ENCODE measurements at regions not wholly inside any gene's neighbourhood (a gene's known extent, or its start where the extent isn't known, plus 50 kb on each side); places are given as distances from the start of the nearest gene placed in this dataset.

- WGBS, 2 experiments: 90 to 97% methylated on average over 3 of the region's 3 CpGs
- no peaks in the 10 kb centered on the region for H3K36me3 ChIP-seq (ENCODE audit: control insufficient read depth, insufficient read depth, low read length)
- no peak overlapping the region for H3K4me3 ChIP-seq (ENCODE audit: insufficient read depth, low read depth, low read length)
- H3K27ac ChIP-seq (ENCODE audit: insufficient read depth, low read depth, low read length, poor library complexity, severe bottlenecking): no peak overlapping the region
- H3K9me3 ChIP-seq (ENCODE audit: control insufficient read depth, low read length): no peaks in the 10 kb centered on the region
- no peaks in the 10 kb centered on the region for H3K27me3 ChIP-seq (ENCODE audit: control insufficient read depth, insufficient read depth, low read length, poor library complexity, severe bottlenecking)
- peaks cover 27% of the 10 kb centered on the region for H3K4me1 ChIP-seq (ENCODE audit: control insufficient read depth, insufficient read depth, low read length)
Observed at GRCh38 chr9:88784960-88785359, 206.3 kb upstream of the S1PR3 start.

- H3K9me3 ChIP-seq (ENCODE audit: control insufficient read depth, low read length): no peaks in the 10 kb centered on the region
- H3K4me3 ChIP-seq (ENCODE audit: insufficient read depth, low read depth, low read length): no peak overlapping the region
- H3K4me1 ChIP-seq (ENCODE audit: control insufficient read depth, insufficient read depth, low read length): peaks cover 23% of the 10 kb centered on the region
- H3K27me3 ChIP-seq (ENCODE audit: control insufficient read depth, insufficient read depth, low read length, poor library complexity, severe bottlenecking): no peaks in the 10 kb centered on the region
- 91 to 93% methylated on average over 12 of the region's 12 CpGs for WGBS, 2 experiments
- no peak overlapping the region for H3K27ac ChIP-seq (ENCODE audit: insufficient read depth, low read depth, low read length, poor library complexity, severe bottlenecking)
- no peaks in the 10 kb centered on the region for H3K36me3 ChIP-seq (ENCODE audit: control insufficient read depth, insufficient read depth, low read length)
Observed at GRCh38 chr9:88786291-88787079, 204.8 kb upstream of the S1PR3 start.

GRCh38 chr9:88789785-88790184 lies 201.5 kb upstream of the S1PR3 start:
- Histone ChIP-seq H3K4me1 (ENCODE audit: control insufficient read depth, insufficient read depth, low read length) (no peaks in the 10 kb centered on the region), H3K9me3 (ENCODE audit: control insufficient read depth, low read length) (no peaks in the 10 kb centered on the region), H3K4me3 (ENCODE audit: insufficient read depth, low read depth, low read length) (no peak overlapping the region), H3K36me3 (ENCODE audit: control insufficient read depth, insufficient read depth, low read length) (no peaks in the 10 kb centered on the region), H3K27me3 (ENCODE audit: control insufficient read depth, insufficient read depth, low read length, poor library complexity, severe bottlenecking) (no peaks in the 10 kb centered on the region), H3K27ac (ENCODE audit: insufficient read depth, low read depth, low read length, poor library complexity, severe bottlenecking) (no peak overlapping the region)
- WGBS, 2 experiments: 95 to 98% methylated on average over 3 of the region's 3 CpGs

GRCh38 chr9:88791105-88791805 lies 200.0 kb upstream of the S1PR3 start:
- H3K4me1 ChIP-seq (ENCODE audit: control insufficient read depth, insufficient read depth, low read length): no peaks in the 10 kb centered on the region
- no peak overlapping the region for H3K4me3 ChIP-seq (ENCODE audit: insufficient read depth, low read depth, low read length)
- H3K27me3 ChIP-seq (ENCODE audit: control insufficient read depth, insufficient read depth, low read length, poor library complexity, severe bottlenecking): no peaks in the 10 kb centered on the region
- H3K36me3 ChIP-seq (ENCODE audit: control insufficient read depth, insufficient read depth, low read length): no peaks in the 10 kb centered on the region
- no peak overlapping the region for H3K27ac ChIP-seq (ENCODE audit: insufficient read depth, low read depth, low read length, poor library complexity, severe bottlenecking)
- no peaks in the 10 kb centered on the region for H3K9me3 ChIP-seq (ENCODE audit: control insufficient read depth, low read length)

- WGBS, 2 experiments: 88 to 96% methylated on average over 3 of the region's 3 CpGs
- Histone ChIP-seq H3K4me3 (ENCODE audit: insufficient read depth, low read depth, low read length) (no peak overlapping the region), H3K27ac (ENCODE audit: insufficient read depth, low read depth, low read length, poor library complexity, severe bottlenecking) (no peak overlapping the region), H3K36me3 (ENCODE audit: control insufficient read depth, insufficient read depth, low read length) (no peaks in the 10 kb centered on the region), H3K9me3 (ENCODE audit: control insufficient read depth, low read length) (no peaks in the 10 kb centered on the region), H3K27me3 (ENCODE audit: control insufficient read depth, insufficient read depth, low read length, poor library complexity, severe bottlenecking) (no peaks in the 10 kb centered on the region), H3K4me1 (ENCODE audit: control insufficient read depth, insufficient read depth, low read length) (no peaks in the 10 kb centered on the region)
Observed at GRCh38 chr9:88792502-88792901, 198.8 kb upstream of the S1PR3 start.

- H3K36me3 ChIP-seq (ENCODE audit: control insufficient read depth, insufficient read depth, low read length): no peaks in the 10 kb centered on the region
- 88 to 97% methylated on average over 3 to 5 of the region's 5 CpGs for WGBS, 2 experiments
Observed at GRCh38 chr9:88794100-88794499, 197.2 kb upstream of the S1PR3 start.

GRCh38 chr9:88796947-88797346 lies 194.3 kb upstream of the S1PR3 start:
- H3K27me3 ChIP-seq (ENCODE audit: control insufficient read depth, insufficient read depth, low read length, poor library complexity, severe bottlenecking): no peaks in the 10 kb centered on the region
- 90 to 100% methylated on average over 2 of the region's 2 CpGs for WGBS, 2 experiments
- H3K4me3 ChIP-seq (ENCODE audit: insufficient read depth, low read depth, low read length): no peak overlapping the region
- no peak overlapping the region for H3K27ac ChIP-seq (ENCODE audit: insufficient read depth, low read depth, low read length, poor library complexity, severe bottlenecking)
- no peaks in the 10 kb centered on the region for H3K9me3 ChIP-seq (ENCODE audit: control insufficient read depth, low read length)
- H3K4me1 ChIP-seq (ENCODE audit: control insufficient read depth, insufficient read depth, low read length): no peaks in the 10 kb centered on the region
- H3K36me3 ChIP-seq (ENCODE audit: control insufficient read depth, insufficient read depth, low read length): no peaks in the 10 kb centered on the region

More at GRCh38 chr9:88794100-88794499, 197.2 kb upstream of the S1PR3 start:
- H3K4me1 ChIP-seq (ENCODE audit: control insufficient read depth, insufficient read depth, low read length): no peaks in the 10 kb centered on the region
- no peak overlapping the region for H3K27ac ChIP-seq (ENCODE audit: insufficient read depth, low read depth, low read length, poor library complexity, severe bottlenecking)
- H3K4me3 ChIP-seq (ENCODE audit: insufficient read depth, low read depth, low read length): no peak overlapping the region
- H3K27me3 ChIP-seq (ENCODE audit: control insufficient read depth, insufficient read depth, low read length, poor library complexity, severe bottlenecking): no peaks in the 10 kb centered on the region
- H3K9me3 ChIP-seq (ENCODE audit: control insufficient read depth, low read length): no peaks in the 10 kb centered on the region

- no peak overlapping the region for H3K4me3 ChIP-seq (ENCODE audit: insufficient read depth, low read depth, low read length)
- WGBS, 2 experiments: 95 to 97% methylated on average over 4 of the region's 4 CpGs
- no peaks in the 10 kb centered on the region for H3K9me3 ChIP-seq (ENCODE audit: control insufficient read depth, low read length)
- H3K27me3 ChIP-seq (ENCODE audit: control insufficient read depth, insufficient read depth, low read length, poor library complexity, severe bottlenecking): no peaks in the 10 kb centered on the region
- no peaks in the 10 kb centered on the region for H3K36me3 ChIP-seq (ENCODE audit: control insufficient read depth, insufficient read depth, low read length)
- H3K27ac ChIP-seq (ENCODE audit: insufficient read depth, low read depth, low read length, poor library complexity, severe bottlenecking): no peak overlapping the region
- no peaks in the 10 kb centered on the region for H3K4me1 ChIP-seq (ENCODE audit: control insufficient read depth, insufficient read depth, low read length)
Observed at GRCh38 chr9:88798476-88798875, 192.8 kb upstream of the S1PR3 start.

- H3K27ac ChIP-seq (ENCODE audit: insufficient read depth, low read depth, low read length, poor library complexity, severe bottlenecking): no peak overlapping the region
- WGBS, 2 experiments: 82 to 85% methylated on average over 6 of the region's 6 CpGs
- no peaks in the 10 kb centered on the region for H3K9me3 ChIP-seq (ENCODE audit: control insufficient read depth, low read length)
- H3K36me3 ChIP-seq (ENCODE audit: control insufficient read depth, insufficient read depth, low read length): no peaks in the 10 kb centered on the region
- no peak overlapping the region for H3K4me3 ChIP-seq (ENCODE audit: insufficient read depth, low read depth, low read length)
- H3K4me1 ChIP-seq (ENCODE audit: control insufficient read depth, insufficient read depth, low read length): no peaks in the 10 kb centered on the region
- H3K27me3 ChIP-seq (ENCODE audit: control insufficient read depth, insufficient read depth, low read length, poor library complexity, severe bottlenecking): no peaks in the 10 kb centered on the region
Observed at GRCh38 chr9:88799541-88800328, 191.5 kb upstream of the S1PR3 start.

- no peaks in the 10 kb centered on the region for H3K36me3 ChIP-seq (ENCODE audit: control insufficient read depth, insufficient read depth, low read length)
Observed at GRCh38 chr9:88800329-88800682, 191.0 kb upstream of the S1PR3 start.

More at GRCh38 chr9:88800329-88800682, 191.0 kb upstream of the S1PR3 start:
- Histone ChIP-seq H3K27me3 (ENCODE audit: control insufficient read depth, insufficient read depth, low read length, poor library complexity, severe bottlenecking) (no peaks in the 10 kb centered on the region), H3K4me3 (ENCODE audit: insufficient read depth, low read depth, low read length) (no peak overlapping the region), H3K27ac (ENCODE audit: insufficient read depth, low read depth, low read length, poor library complexity, severe bottlenecking) (no peak overlapping the region), H3K4me1 (ENCODE audit: control insufficient read depth, insufficient read depth, low read length) (no peaks in the 10 kb centered on the region), H3K9me3 (ENCODE audit: control insufficient read depth, low read length) (no peaks in the 10 kb centered on the region)
- WGBS, 2 experiments: 87 to 89% methylated on average over 3 of the region's 3 CpGs
